Caco-2 (cell line): ENCODE measurements at regions not wholly inside any gene's neighbourhood (a gene's known extent, or its start where the extent isn't known, plus 50 kb on each side); places are given as distances from the start of the nearest gene placed in this dataset.
"Not testable (repeated sequence)": the region's sequence is repeated elsewhere in the genome, so short reads cannot be mapped to it uniquely, and the experiment has no call there.

Experiments
- BruUV-seq: library from RNA; stranded (reverse); fragments of 400-500 nt; replicated peaks from 2 replicates; lab custom pipeline; 2021; lab: Mats Ljungman, UMichigan
- CTCF ChIA-PET: fragments of 300-600 bp; sonication (Branson Sonifier 250); formaldehyde crosslinking; loops from one replicate; lab custom pipeline; 2022; ENCODE audit warnings: antibody characterized with exemption; lab: Charles Lee
- POLR2A ChIA-PET: fragments of 300-600 bp; sonication (Branson Sonifier 250); formaldehyde crosslinking; loops from one replicate; lab custom pipeline; 2022; ENCODE audit warnings: antibody characterized with exemption; lab: Charles Lee
- DNase-seq, 2 experiments: peaks; one replicate each; pipeline versions ENCODE4 v3.0.0 to v3.0.0-alpha.2; 2020 to 2022
- H3K27me3 ChIP-seq: replicated peaks from 2 replicates; pipeline ENCODE4 v1.6.0; 2011; ENCODE audit warnings: low read length; ENCODE audit not compliant: control insufficient read depth, insufficient read depth
- H3K36me3 ChIP-seq: 2 replicates; pipeline ENCODE4 v1.5.1; 2011; ENCODE audit warnings: low read length; ENCODE audit not compliant: control insufficient read depth, insufficient read depth
- H3K4me1 ChIP-seq: fragments of 250-450 bp; sonication (Bioruptor Pico); 2 replicates; pipeline ENCODE4 v1.5.1; 2020; ENCODE audit warnings: mild to moderate bottlenecking
- H3K4me3 ChIP-seq: 2 replicates; pipeline ENCODE4 v1.5.1; 2011; ENCODE audit warnings: low read depth, mild to moderate bottlenecking, control low read depth, low read length
- H3K9me3 ChIP-seq: fragments of 250-450 bp; sonication (Bioruptor Pico); 2 replicates; pipeline ENCODE4 v1.5.1; 2020; ENCODE audit warnings: mild to moderate bottlenecking, moderate library complexity
- H3K27ac Mint-ChIP-seq: one replicate; pipeline ENCODE4 v1.8.0; 2022; ENCODE audit warnings: mixed read lengths; ENCODE audit not compliant: unreplicated experiment
- H3K27me3 Mint-ChIP-seq: one replicate; pipeline ENCODE4 v1.8.0; 2022; ENCODE audit warnings: mixed read lengths; ENCODE audit not compliant: insufficient read depth, unreplicated experiment
- H3K36me3 Mint-ChIP-seq: one replicate; pipeline ENCODE4 v1.8.0; 2022; ENCODE audit warnings: mild to moderate bottlenecking, mixed read lengths; ENCODE audit not compliant: insufficient read depth, unreplicated experiment
- H3K4me1 Mint-ChIP-seq: one replicate; pipeline ENCODE4 v1.8.0; 2022; ENCODE audit warnings: low read depth, mixed read lengths; ENCODE audit not compliant: unreplicated experiment
- H3K4me3 Mint-ChIP-seq: one replicate; pipeline ENCODE4 v1.8.0; 2022; ENCODE audit warnings: mild to moderate bottlenecking, moderate library complexity, mixed read lengths; ENCODE audit not compliant: unreplicated experiment
- H3K9me3 Mint-ChIP-seq: one replicate; pipeline ENCODE4 v1.8.0; 2022; ENCODE audit warnings: mixed read lengths; ENCODE audit not compliant: unreplicated experiment
- CTCF ChIP-seq, 2 experiments: fragments of 200-600 bp in 1 of 2; IDR thresholded peaks; 1 replicate in 1 of 2; 2 replicates in 1 of 2; pipeline versions ENCODE4 v1.5.1 to v1.8.0; 2011 to 2022; ENCODE audit warnings: antibody characterized with exemption in 1 of 2, control low read depth in 1 of 2, inconsistent platforms in 1 of 2, low read depth in 1 of 2, low read length in 1 of 2, mild to moderate bottlenecking in 1 of 2, moderate library complexity in 1 of 2; ENCODE audit not compliant: insufficient read depth in 1 of 2, severe bottlenecking in 1 of 2, unreplicated experiment in 1 of 2
- intact Hi-C: fragments of 100-400 bp; cut with micrococcal nuclease; formaldehyde crosslinking; loops from one replicate; pipeline ENCODE4 v1.10.0; 2022; ENCODE audit not compliant: unreplicated experiment

DNA sequence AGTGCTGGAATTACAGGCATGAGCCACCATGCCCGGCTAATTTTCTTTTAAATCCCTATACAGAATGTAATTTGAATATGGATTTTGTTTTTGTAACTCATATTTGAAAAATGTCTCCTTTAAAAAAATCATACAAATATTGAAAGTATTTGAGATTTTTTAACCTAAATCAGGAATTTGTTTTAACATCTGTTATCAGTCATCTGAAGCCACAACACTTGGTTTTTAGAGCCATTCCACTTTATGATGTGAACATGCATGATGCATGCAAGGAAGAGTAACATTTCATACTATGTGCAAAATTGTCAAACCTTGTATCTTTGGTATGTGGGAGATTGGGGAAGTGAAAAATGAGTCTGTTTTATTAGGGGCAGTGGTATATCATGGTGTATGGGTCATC is 124.5 kb upstream of the AHI1 start:
- ChIA-PET POLR2A (no interaction called here), CTCF (interaction anchor here (0.7 kb wide), 1 partner anchor 124 kb away, joined by 4 read pairs; no protein-coding TSS in a partner anchor)

DNA sequence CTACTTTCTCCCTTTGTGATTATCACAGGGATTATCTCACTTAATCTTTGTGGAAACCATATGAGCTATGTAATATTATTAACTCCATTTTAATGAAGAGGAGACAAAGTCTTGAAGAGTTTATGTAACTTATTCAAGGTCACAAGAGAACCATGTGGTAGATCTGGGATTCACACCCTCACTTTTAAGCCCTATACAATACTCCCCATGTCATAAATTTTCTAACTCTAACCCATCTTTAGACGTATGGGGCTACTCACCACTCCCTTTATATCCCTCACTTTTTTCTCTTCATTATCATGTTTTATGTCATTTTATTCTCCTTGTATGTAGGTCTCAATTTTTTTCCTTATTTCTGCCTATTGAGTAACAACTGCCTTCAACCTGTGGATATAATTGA is 126.4 kb upstream of the AHI1 start:
- no peak overlapping the region for H3K27ac Mint-ChIP-seq
- DNase-seq, result no peak
- ChIA-PET CTCF (no interaction called here), POLR2A (no interaction called here)
- no peaks in the 10 kb centered on the region for H3K9me3 ChIP-seq
- intact Hi-C loops, result no loop called here
- no peaks in the 10 kb centered on the region for H3K36me3 Mint-ChIP-seq
- no peak overlapping the region for H3K4me3 ChIP-seq
- no peaks in the 10 kb centered on the region for H3K27me3 Mint-ChIP-seq
- H3K4me3 Mint-ChIP-seq, result no peak overlapping the region
- H3K27me3 ChIP-seq, result no peaks in the 10 kb centered on the region
- TF ChIP-seq CTCF (IDR thresholded peaks at IDR 0.05; ENCODE audit: insufficient read depth in 1 of 2, low read depth in 1 of 2, low read length in 1 of 2, severe bottlenecking in 1 of 2, unreplicated experiment in 1 of 2), result no peak
- H3K4me1 ChIP-seq, result peaks cover 6% of the 10 kb centered on the region; the same call in 1 of the 2 replicates
- no peaks in the 10 kb centered on the region for H3K36me3 ChIP-seq
- no peaks in the 10 kb centered on the region for H3K9me3 Mint-ChIP-seq
- BruUV-seq, result no TSS peak
- H3K4me1 Mint-ChIP-seq, result no peaks in the 10 kb centered on the region

More for the DNA sequence above, 124.5 kb upstream of the AHI1 start:
- no peak for DNase-seq
- Mint-ChIP-seq H3K4me1 (no peaks in the 10 kb centered on the region), H3K9me3 (no peaks in the 10 kb centered on the region), H3K36me3 (no peaks in the 10 kb centered on the region), H3K4me3 (no peak overlapping the region), H3K27me3 (no peaks in the 10 kb centered on the region), H3K27ac (no peak overlapping the region)
- H3K36me3 ChIP-seq, result no peaks in the 10 kb centered on the region
- BruUV-seq, result no TSS peak
- H3K27me3 ChIP-seq, result no peaks in the 10 kb centered on the region
- H3K9me3 ChIP-seq, result no peaks in the 10 kb centered on the region
- intact Hi-C loops, result no loop called here
- TF ChIP-seq CTCF (IDR thresholded peaks at IDR 0.05; ENCODE audit: insufficient read depth in 1 of 2, low read depth in 1 of 2, low read length in 1 of 2, severe bottlenecking in 1 of 2, unreplicated experiment in 1 of 2), result no peak
- H3K4me3 ChIP-seq, result no peak overlapping the region
- peaks cover 2% of the 10 kb centered on the region; the same call in 1 of the 2 replicates for H3K4me1 ChIP-seq

GRCh38 chr6:135624402-135625295 is 127.1 kb upstream of the AHI1 start:
- no peak for TF ChIP-seq CTCF (IDR thresholded peaks at IDR 0.05; ENCODE audit: insufficient read depth in 1 of 2, low read depth in 1 of 2, low read length in 1 of 2, severe bottlenecking in 1 of 2, unreplicated experiment in 1 of 2)
- no TSS peak for BruUV-seq
- no peaks in the 10 kb centered on the region for H3K27me3 ChIP-seq
- POLR2A ChIA-PET, result no interaction called here
- no peaks in the 10 kb centered on the region for H3K36me3 ChIP-seq
- no peaks in the 10 kb centered on the region for H3K9me3 ChIP-seq
- no peaks in the 10 kb centered on the region for H3K36me3 Mint-ChIP-seq
- no peaks in the 10 kb centered on the region for H3K4me1 Mint-ChIP-seq
- H3K4me3 Mint-ChIP-seq, result no peak overlapping the region
- no peak overlapping the region for H3K4me3 ChIP-seq
- H3K27me3 Mint-ChIP-seq, result no peaks in the 10 kb centered on the region
- no peak for DNase-seq
- intact Hi-C loops, result no loop called here
- H3K27ac Mint-ChIP-seq, result no peak overlapping the region
- CTCF ChIA-PET, result no interaction called here
- H3K9me3 Mint-ChIP-seq, result no peaks in the 10 kb centered on the region
- peaks cover 6% of the 10 kb centered on the region; the same call in 1 of the 2 replicates for H3K4me1 ChIP-seq

- POLR2A ChIA-PET, H3K27me3 ChIP-seq, H3K4me3 ChIP-seq, H3K4me1 ChIP-seq, H3K27ac Mint-ChIP-seq, H3K36me3 Mint-ChIP-seq, H3K36me3 ChIP-seq, H3K4me3 Mint-ChIP-seq, CTCF ChIA-PET, DNase-seq, H3K9me3 Mint-ChIP-seq, H3K9me3 ChIP-seq, BruUV-seq, intact Hi-C loops, H3K27me3 Mint-ChIP-seq, H3K4me1 Mint-ChIP-seq: not testable (repeated sequence)
Measured at GRCh38 chr6:135626001-135626400, 128.5 kb upstream of the AHI1 start.
